GM12878 (cell line): ENCODE measurements at regions not wholly inside any gene's neighbourhood (a gene's known extent, or its start where the extent isn't known, plus 50 kb on each side); places are given as distances from the start of the nearest gene placed in this dataset.

Experiments used
- ATAC-seq: fragments of 200-7000 bp; cut with Tn5 transposase; 3 replicates; pipeline ENCODE4 v1.9.1; 2020; ENCODE audit warnings: mild to moderate bottlenecking, moderate library complexity
- BruUV-seq: library from RNA; stranded (reverse); fragments of 400-500 nt; replicated peaks from 2 replicates; lab custom pipeline; 2021; lab: Mats Ljungman, UMichigan
- CTCF ChIA-PET: fragments of 300-600 bp; sonication (Branson Sonifier 250); formaldehyde crosslinking; extraction: SDS; loops from one replicate; lab custom pipeline; 2021; ENCODE audit warnings: inconsistent platforms; lab: Yijun Ruan, JAX
- POLR2A ChIA-PET: fragments of 350-600 bp; formaldehyde crosslinking; extraction: SDS; loops from one replicate; lab custom pipeline; 2021; ENCODE audit warnings: inconsistent platforms; lab: Charles Lee
- RAD21 ChIA-PET: fragments of 300-600 bp; sonication (Branson Sonifier 250); formaldehyde crosslinking; loops from one replicate; lab custom pipeline; 2023; ENCODE audit warnings: antibody characterized with exemption; ENCODE audit not compliant: unreplicated experiment; lab: Charles Lee
- SMC1A ChIA-PET: fragments of 300-600 bp; sonication (Branson Sonifier 250); formaldehyde crosslinking; loops from one replicate; lab custom pipeline; 2023; ENCODE audit not compliant: unreplicated experiment, uncharacterized antibody; lab: Charles Lee
- DNase-seq: peaks from one replicate; pipeline ENCODE4 v3.0.0-alpha.2; 2011; ENCODE audit warnings: low read depth, low spot score
- FAIRE-seq: peaks from 3 replicates; lab custom pipeline; 2011; peaks lifted over from hg19 to GRCh38; lab: Jason Lieb, UNC
- H2AFZ ChIP-seq: 2 replicates; pipeline ENCODE4 v1.6.0; 2011; ENCODE audit warnings: low read depth, low read length, control low read depth; ENCODE audit not compliant: control insufficient read depth
- H3K27ac ChIP-seq: 2 replicates; pipeline ENCODE4 v1.5.1; 2011; ENCODE audit warnings: control low read depth; ENCODE audit not compliant: control insufficient read depth, insufficient read depth
- H3K27me3 ChIP-seq, 2 experiments: replicated peaks in 1 of 2; 2 replicates each; pipeline versions ENCODE4 v1.6.0 to v1.6.1; 2011; ENCODE audit warnings: low read length in 1 of 2; ENCODE audit not compliant: control insufficient read depth in 2 of 2, insufficient read depth in 2 of 2
- H3K36me3 ChIP-seq, 2 experiments: 2 replicates each; pipeline ENCODE4 v1.5.1; 2011; ENCODE audit warnings: low read length in 1 of 2; ENCODE audit not compliant: control insufficient read depth in 2 of 2, insufficient read depth in 2 of 2
- H3K4me1 ChIP-seq: 2 replicates; pipeline ENCODE4 v1.6.1; 2011; ENCODE audit warnings: mild to moderate bottlenecking, low read length, moderate library complexity, mixed read lengths; ENCODE audit not compliant: control insufficient read depth, insufficient read depth
- H3K4me2 ChIP-seq: 2 replicates; pipeline ENCODE4 v1.6.0; 2011; ENCODE audit warnings: control low read depth; ENCODE audit not compliant: control insufficient read depth, insufficient read depth
- H3K4me3 ChIP-seq: fragments of 200-600 bp; sonication (generic); 2 replicates; pipeline ENCODE4 v1.5.1; 2016
- H3K79me2 ChIP-seq: 2 replicates; pipeline ENCODE4 v1.6.0; 2011; ENCODE audit warnings: low read length; ENCODE audit not compliant: control insufficient read depth, insufficient read depth
- H3K9ac ChIP-seq: 2 replicates; pipeline ENCODE4 v1.8.0; 2011; ENCODE audit warnings: low read length, control low read depth, mixed read lengths; ENCODE audit not compliant: control insufficient read depth, insufficient read depth
- H3K9me3 ChIP-seq: replicated peaks from 3 replicates; pipeline ENCODE4 v1.5.1; 2011; ENCODE audit warnings: mild to moderate bottlenecking, low read length; ENCODE audit not compliant: control insufficient read depth, insufficient read depth
- H4K20me1 ChIP-seq: 2 replicates; pipeline ENCODE4 v1.6.0; 2011; ENCODE audit not compliant: control insufficient read depth, insufficient read depth
- ASH2L ChIP-seq: fragments of 300-600, 200-600 bp; sonication (generic); IDR thresholded peaks from 2 replicates; pipeline ENCODE4 v1.6.1; 2017; ENCODE audit warnings: low read depth, mild to moderate bottlenecking, borderline replicate concordance
- EGR1 ChIP-seq, 2 experiments: IDR thresholded peaks; 1 replicate in 1 of 2; 2 replicates in 1 of 2; pipeline ENCODE4 v1.6.1; 2011 to 2012; ENCODE audit warnings: low read depth in 2 of 2, low read length in 2 of 2, borderline replicate concordance in 1 of 2, mild to moderate bottlenecking in 1 of 2, moderate library complexity in 1 of 2
- IRF4 ChIP-seq: IDR thresholded peaks from 2 replicates; pipeline ENCODE4 v1.6.1; 2011; ENCODE audit warnings: low read depth, low read length
- MEF2A ChIP-seq: IDR thresholded peaks from 2 replicates; pipeline ENCODE4 v1.6.1; 2011; ENCODE audit warnings: low read depth, mild to moderate bottlenecking, low read length, moderate library complexity; ENCODE audit not compliant: insufficient read depth
- MTA3 ChIP-seq: IDR thresholded peaks from 2 replicates; pipeline ENCODE4 v1.6.1; 2012; ENCODE audit warnings: low read length, inconsistent platforms, borderline replicate concordance
- NBN ChIP-seq: fragments of 450-650 bp; IDR thresholded peaks from 2 replicates; pipeline ENCODE4 v1.6.1; 2016
- NR2C1 ChIP-seq: fragments of 450-650 bp; IDR thresholded peaks from 2 replicates; pipeline ENCODE4 v1.6.1; 2017; ENCODE audit warnings: antibody characterized with exemption, mild to moderate bottlenecking, moderate library complexity
- PML ChIP-seq: IDR thresholded peaks from 2 replicates; pipeline ENCODE4 v1.6.1; 2012; ENCODE audit warnings: low read length, inconsistent platforms
- SMC3 ChIP-seq: IDR thresholded peaks from 2 replicates; pipeline ENCODE4 v1.6.1; 2011; ENCODE audit warnings: low read length, improper control_type of control experiment, borderline replicate concordance
- TARDBP ChIP-seq: IDR thresholded peaks from 2 replicates; pipeline ENCODE4 v1.6.1; 2016; ENCODE audit warnings: borderline replicate concordance
- TCF7 ChIP-seq: IDR thresholded peaks from 2 replicates; pipeline ENCODE4 v1.6.1; 2014; ENCODE audit warnings: antibody characterized with exemption, borderline replicate concordance
- ZBTB11 ChIP-seq: fragments of 450-650 bp; formaldehyde crosslinking; IDR thresholded peaks from 2 replicates; pipeline ENCODE4 v1.5.0; 2022; ENCODE audit warnings: mild to moderate bottlenecking, missing genetic modification characterization
- ZNF217 ChIP-seq: fragments of 450-650 bp; IDR thresholded peaks from 2 replicates; pipeline ENCODE4 v1.6.1; 2017; ENCODE audit warnings: antibody characterized with exemption, mild to moderate bottlenecking
- WGBS: methylation state at CpG from one replicate; pipeline ENCODE4 v1.1.6; 2016; ENCODE audit warnings: low lambda C conversion rate; ENCODE audit not compliant: insufficient replicate concordance, insufficient coverage; ENCODE audit errors: missing lambda C conversion rate; 5-methylcytosine and 5-hydroxymethylcytosine counted together
- in situ Hi-C: fragments of 300-500 bp; cut with MboI; formaldehyde crosslinking; loops from 9 replicates; pipeline ENCODE4 v1.14.3; 2018; ENCODE audit warnings: mixed read lengths
- intact Hi-C: fragments of 100-400 bp; cut with micrococcal nuclease; formaldehyde crosslinking; loops from one replicate; pipeline ENCODE4 v1.14.2; 2022; ENCODE audit not compliant: unreplicated experiment

DNA sequence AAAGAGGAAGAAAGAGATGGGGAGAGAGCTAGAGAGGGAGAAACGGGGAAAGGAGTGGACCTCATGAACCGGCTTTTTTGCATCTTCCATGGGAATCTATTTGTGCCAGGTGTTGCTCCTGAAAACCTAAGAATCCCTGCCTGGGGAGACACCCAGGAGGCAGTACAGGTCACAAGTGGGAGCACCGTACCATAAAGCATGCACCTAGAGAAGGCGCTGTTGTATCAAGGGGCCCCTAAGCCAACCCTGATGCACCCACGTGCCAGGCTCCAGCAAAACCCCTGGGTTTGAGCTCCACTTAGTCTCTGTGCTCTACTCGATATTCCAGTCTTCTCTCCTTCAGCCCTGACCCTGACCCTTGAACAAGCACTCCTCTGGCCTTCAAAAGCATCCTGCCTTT is 233.6 kb downstream of the RRAGC start:
- Histone ChIP-seq H3K4me1 (no peaks in the 10 kb centered on the region), H4K20me1 (no peaks in the 10 kb centered on the region), H3K36me3 (no peaks in the 10 kb centered on the region), H3K9me3 (no peaks in the 10 kb centered on the region), H3K4me3 (no peak overlapping the region), H3K4me2 (no peak overlapping the region), H3K79me2 (no peaks in the 10 kb centered on the region), H3K27ac (no peak overlapping the region), H3K9ac (no peak overlapping the region), H2AFZ (no peak overlapping the region), H3K27me3 (no peaks in the 10 kb centered on the region; a peak in 1 of 4 replicates)
- BruUV-seq: no TSS peak
- TF ChIP-seq EGR1 (IDR thresholded peaks at IDR 0.05; ENCODE audit: borderline replicate concordance in 1 of 2, low read depth in 2 of 2, low read length in 2 of 2) (no peak), SMC3 (no peak), ZNF217 (no peak), PML (no peak), ZBTB11 (CRISPR knock-in tag) (no peak), IRF4 (no peak), TCF7 (no peak), NBN (no peak), TARDBP (no peak), NR2C1 (no peak), ASH2L (no peak), MEF2A (no peak), MTA3 (no peak)
- RAD21 ChIA-PET: no interaction called here
- in situ Hi-C loops: no loop called here
- intact Hi-C loops: no loop called here
- CTCF ChIA-PET: interaction anchor here (0.9 kb wide), 1 partner anchor 193 kb away, joined by 3 read pairs; no protein-coding TSS in a partner anchor
- DNase-seq: no peak
- POLR2A ChIA-PET: no interaction called here
- ATAC-seq: no peak
- SMC1A ChIA-PET: no interaction called here
- 57% methylated on average over 6 of the region's 6 CpGs for WGBS
- FAIRE-seq: no peak
